Neural crest cell (in vitro differentiated cells): ENCODE measurements at regions not wholly inside any gene's neighbourhood (a gene's known extent, or its start where the extent isn't known, plus 50 kb on each side); places are given as distances from the start of the nearest gene placed in this dataset.

ENCODE experiments used
- DNase-seq: peaks from one replicate; pipeline ENCODE4 v3.0.0; 2021; ENCODE audit warnings: low read depth, mixed read lengths, low spot score
- H3K27ac Mint-ChIP-seq: one replicate; pipeline ENCODE4 v1.8.0; 2021; ENCODE audit warnings: mild to moderate bottlenecking, mixed read lengths; ENCODE audit not compliant: unreplicated experiment
- H3K27me3 Mint-ChIP-seq: 2 replicates; pipeline ENCODE4 v1.8.0; 2021; ENCODE audit warnings: low read depth, mild to moderate bottlenecking, mixed read lengths
- H3K36me3 Mint-ChIP-seq: 2 replicates; pipeline ENCODE4 v1.8.0; 2021; ENCODE audit warnings: low read depth, mild to moderate bottlenecking, mixed read lengths
- H3K4me1 Mint-ChIP-seq: 2 replicates; pipeline ENCODE4 v1.8.0; 2021; ENCODE audit warnings: mixed read lengths
- H3K4me3 Mint-ChIP-seq: one replicate; pipeline ENCODE4 v1.8.0; 2021; ENCODE audit warnings: mild to moderate bottlenecking, mixed read lengths
- H3K9me3 Mint-ChIP-seq: 2 replicates; pipeline ENCODE4 v1.8.0; 2021; ENCODE audit warnings: mixed read lengths
- TF ChIP-seq, protein P1 (sequence below): fragments of 200-600 bp; sonication (generic); conservative IDR thresholded peaks from 2 replicates; pipeline ENCODE4 v1.5.0; 2021; ENCODE audit warnings: antibody characterized with exemption, mild to moderate bottlenecking

DNA sequence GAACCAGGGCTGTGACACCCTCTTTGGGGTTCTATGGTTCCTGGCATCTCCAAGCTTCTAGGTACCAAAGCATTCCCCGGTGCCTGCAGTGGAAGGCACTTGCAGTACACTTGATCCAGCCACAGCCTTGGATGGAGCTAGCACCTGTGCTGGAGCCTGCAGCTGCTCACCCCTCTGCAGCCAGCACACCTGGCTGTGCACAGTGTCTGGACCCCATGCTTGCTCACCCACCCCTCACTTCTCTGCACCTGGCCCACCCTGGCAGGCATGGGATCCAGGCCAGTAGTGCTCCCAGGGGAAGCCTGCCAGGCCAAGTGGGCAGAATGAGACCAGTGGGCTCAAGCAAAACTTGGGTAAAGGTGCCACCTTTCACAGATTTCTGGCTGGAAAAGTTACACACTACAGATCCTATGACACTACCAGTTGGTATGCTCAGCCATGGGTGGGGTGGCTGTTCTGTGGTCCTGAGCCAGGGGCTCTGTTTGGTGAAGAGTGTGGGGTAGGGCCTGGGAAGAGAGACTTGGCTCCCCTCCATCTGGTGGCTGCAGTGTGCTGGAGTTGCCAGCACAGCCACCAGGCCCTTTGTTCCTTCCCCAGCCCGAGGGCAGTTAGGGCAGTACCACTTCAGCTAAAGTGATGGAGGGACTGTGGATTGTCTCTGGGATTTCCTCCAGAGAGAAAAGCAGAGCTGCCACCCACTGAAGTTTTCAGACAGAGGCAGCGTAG lies 157.8 kb upstream of the LRRC7 start:
- TF ChIP-seq, protein P1, sequence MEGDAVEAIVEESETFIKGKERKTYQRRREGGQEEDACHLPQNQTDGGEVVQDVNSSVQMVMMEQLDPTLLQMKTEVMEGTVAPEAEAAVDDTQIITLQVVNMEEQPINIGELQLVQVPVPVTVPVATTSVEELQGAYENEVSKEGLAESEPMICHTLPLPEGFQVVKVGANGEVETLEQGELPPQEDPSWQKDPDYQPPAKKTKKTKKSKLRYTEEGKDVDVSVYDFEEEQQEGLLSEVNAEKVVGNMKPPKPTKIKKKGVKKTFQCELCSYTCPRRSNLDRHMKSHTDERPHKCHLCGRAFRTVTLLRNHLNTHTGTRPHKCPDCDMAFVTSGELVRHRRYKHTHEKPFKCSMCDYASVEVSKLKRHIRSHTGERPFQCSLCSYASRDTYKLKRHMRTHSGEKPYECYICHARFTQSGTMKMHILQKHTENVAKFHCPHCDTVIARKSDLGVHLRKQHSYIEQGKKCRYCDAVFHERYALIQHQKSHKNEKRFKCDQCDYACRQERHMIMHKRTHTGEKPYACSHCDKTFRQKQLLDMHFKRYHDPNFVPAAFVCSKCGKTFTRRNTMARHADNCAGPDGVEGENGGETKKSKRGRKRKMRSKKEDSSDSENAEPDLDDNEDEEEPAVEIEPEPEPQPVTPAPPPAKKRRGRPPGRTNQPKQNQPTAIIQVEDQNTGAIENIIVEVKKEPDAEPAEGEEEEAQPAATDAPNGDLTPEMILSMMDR, result no peak
- Mint-ChIP-seq H3K9me3 (peaks cover 9% of the 10 kb centered on the region), H3K4me1 (no peaks in the 10 kb centered on the region), H3K36me3 (no peaks in the 10 kb centered on the region), H3K27me3 (no peaks in the 10 kb centered on the region), H3K27ac (no peak overlapping the region), H3K4me3 (no peak overlapping the region)
- DNase-seq, result no peak

DNA sequence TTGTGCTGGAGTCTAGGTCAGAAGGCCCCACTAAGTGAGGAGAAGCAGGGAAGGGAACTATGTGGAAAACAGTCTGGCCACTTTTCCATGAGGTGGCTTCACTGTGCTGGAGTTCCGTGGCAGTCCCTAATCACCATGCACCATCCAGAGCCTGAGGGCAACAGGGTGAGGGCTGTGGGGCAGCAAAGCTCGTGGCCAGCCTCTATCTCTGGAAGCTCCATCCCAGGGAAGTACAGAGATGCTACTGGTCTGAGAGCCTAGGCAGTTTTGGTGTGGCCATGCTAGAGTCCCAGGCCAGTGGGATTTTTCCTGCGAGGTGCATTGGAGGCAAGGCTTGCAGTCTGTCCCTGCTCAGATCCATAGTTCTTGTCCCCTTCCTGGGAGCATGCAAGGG lies 157.3 kb upstream of the LRRC7 start:
- no peak for DNase-seq
- Mint-ChIP-seq H3K27ac (no peak overlapping the region), H3K9me3 (peaks cover 9% of the 10 kb centered on the region), H3K27me3 (no peaks in the 10 kb centered on the region), H3K4me3 (no peak overlapping the region), H3K36me3 (no peaks in the 10 kb centered on the region), H3K4me1 (no peaks in the 10 kb centered on the region)
- TF ChIP-seq, protein P1, result no peak

DNA sequence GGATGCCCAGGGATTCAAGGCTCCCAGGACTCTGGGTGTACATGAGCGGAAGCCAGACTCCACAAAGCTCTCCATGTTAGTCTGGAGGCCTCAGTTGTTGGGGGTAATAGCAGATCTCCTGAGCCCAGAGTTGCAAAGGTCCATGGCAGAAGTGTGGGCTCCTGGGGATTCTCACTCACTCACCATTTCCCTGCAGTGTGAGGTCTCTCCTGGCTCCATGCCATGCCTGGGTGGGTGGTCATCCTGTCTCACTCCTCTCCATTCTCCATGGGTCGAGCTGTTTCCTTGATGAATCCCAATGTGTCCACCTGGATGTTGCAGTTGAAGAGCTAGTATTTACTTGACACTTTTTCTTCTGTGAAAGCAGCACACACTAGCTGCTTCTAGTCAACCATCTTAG lies 156.8 kb upstream of the LRRC7 start:
- no peaks in the 10 kb centered on the region for H3K36me3 Mint-ChIP-seq
- no peaks in the 10 kb centered on the region for H3K4me1 Mint-ChIP-seq
- H3K9me3 Mint-ChIP-seq, result peaks cover 9% of the 10 kb centered on the region
- H3K27ac Mint-ChIP-seq, result no peak overlapping the region
- TF ChIP-seq, protein P1, result no peak
- no peak overlapping the region for H3K4me3 Mint-ChIP-seq
- DNase-seq, result no peak
- H3K27me3 Mint-ChIP-seq, result no peaks in the 10 kb centered on the region

- Mint-ChIP-seq H3K36me3 (no peaks in the 10 kb centered on the region), H3K27me3 (no peaks in the 10 kb centered on the region), H3K27ac (no peak overlapping the region), H3K4me1 (no peaks in the 10 kb centered on the region), H3K9me3 (peaks cover 9% of the 10 kb centered on the region), H3K4me3 (no peak overlapping the region)
- no peak for DNase-seq
- TF ChIP-seq, protein P1, result no peak
Observed at GRCh38 chr1:69411617-69412016, 156.1 kb upstream of the LRRC7 start.

DNA sequence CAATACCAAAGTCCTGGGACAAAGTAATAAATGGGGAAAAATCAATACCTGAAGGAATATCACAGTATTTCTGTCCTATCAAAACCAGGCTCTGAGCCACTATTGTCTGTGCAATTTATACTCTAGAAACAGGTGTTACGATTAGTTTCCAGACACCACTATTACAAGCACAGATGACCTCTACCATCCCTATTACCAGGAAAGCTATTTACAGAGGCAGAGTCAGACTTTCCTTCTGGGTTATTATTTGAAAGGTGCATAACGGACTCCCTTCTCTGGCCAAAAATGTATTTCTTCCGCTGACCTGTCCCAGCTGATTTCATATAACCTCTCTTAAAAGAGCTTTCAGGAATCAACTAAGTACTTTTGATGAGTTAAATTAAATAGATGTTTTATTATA lies 154.6 kb upstream of the LRRC7 start:
- Mint-ChIP-seq H3K36me3 (no peaks in the 10 kb centered on the region), H3K9me3 (peaks cover 9% of the 10 kb centered on the region), H3K27me3 (no peaks in the 10 kb centered on the region), H3K4me1 (no peaks in the 10 kb centered on the region), H3K4me3 (no peak overlapping the region), H3K27ac (no peak overlapping the region)
- TF ChIP-seq, protein P1, result no peak
- DNase-seq, result no peak
